ENCODE measurements at regions not wholly inside any gene's neighbourhood (a gene's known extent, or its start where the extent isn't known, plus 50 kb on each side); places are given as distances from the start of the nearest gene placed in this dataset.
"Not testable (repeated sequence)": the region's sequence is repeated elsewhere in the genome, so short reads cannot be mapped to it uniquely, and the experiment has no call there.

DNA sequence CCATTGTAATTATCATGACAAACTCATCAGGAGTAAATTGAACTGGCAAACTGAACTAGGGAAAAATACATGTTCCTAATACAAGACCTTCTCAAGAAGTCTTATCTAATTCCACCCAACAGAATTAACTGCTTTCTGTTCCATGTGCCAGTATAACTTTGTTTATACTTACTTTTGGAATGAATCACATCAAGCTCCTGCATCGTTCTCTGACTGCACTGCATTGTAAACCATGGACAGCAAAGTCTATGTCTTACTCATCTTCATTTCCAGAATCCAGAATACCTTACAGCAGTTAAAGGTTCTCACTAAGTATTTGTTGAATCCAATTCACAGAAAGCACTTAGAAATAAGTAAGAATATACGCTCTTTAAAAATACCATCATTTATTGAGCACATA, 102.8 kb downstream of the PLK2 start:
- DNase-seq (ENCODE audit: low spot score) = no peak

DNA sequence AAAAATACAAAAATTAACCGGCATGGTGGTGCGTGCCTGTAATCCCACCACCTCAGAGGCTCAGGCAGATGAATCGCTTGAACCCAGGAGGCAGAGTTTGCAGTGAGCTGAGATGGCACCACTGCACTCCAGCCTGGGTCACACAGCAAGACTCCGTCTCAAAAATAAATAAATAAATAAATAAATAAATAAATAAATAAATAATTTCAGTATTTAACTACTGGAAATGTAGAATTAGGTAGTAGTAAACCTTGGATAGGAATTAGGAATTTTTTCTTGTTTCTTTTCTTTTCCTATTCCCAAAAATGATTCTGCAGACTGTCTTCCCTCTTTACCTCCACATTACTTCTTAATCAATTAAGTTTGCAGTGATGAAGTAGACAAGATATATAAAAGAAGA, 103.2 kb downstream of the PLK2 start:
- DNase-seq (ENCODE audit: low spot score) = no peak

DNA sequence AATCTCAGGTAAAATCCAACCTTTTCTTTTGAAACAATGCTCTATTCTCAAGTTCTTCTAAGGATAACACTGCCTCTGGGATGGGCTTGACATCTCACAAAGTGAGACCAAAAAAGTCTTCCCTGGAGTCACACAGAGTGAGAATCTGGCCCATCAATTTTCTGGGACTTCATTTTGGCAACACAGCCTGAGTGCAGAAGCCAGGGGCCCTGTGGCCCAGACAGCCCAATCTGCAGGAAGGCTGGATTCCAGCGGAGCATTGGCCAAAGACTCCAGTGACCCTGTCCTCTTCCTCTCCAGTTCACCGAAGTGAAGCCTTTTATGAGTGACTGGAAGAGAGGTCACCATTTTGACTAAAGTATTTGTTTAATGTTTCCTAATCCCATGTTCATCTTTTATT, 105.1 kb downstream of the PLK2 start:
- DNase-seq (ENCODE audit: low spot score) = no peak

DNA sequence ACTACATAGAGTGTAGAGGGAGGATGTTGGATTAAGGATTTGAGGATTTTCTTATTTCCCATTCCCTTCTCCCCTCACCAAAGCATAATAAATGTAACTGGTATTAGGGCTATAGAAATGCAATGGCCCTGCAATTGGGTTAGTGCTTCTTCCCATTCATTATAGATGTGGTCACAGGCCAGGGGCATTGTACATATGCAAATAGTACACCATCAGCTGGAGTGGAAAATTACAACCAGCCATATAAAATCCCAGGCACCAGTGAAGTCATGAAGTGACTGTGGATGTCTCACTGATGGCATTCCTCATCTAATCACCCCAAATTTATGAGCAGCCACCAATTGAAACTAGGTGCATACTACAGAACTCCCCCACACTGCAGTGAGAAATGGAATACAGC, 105.9 kb downstream of the PLK2 start:
- DNase-seq (ENCODE audit: low spot score) = no peak

DNA sequence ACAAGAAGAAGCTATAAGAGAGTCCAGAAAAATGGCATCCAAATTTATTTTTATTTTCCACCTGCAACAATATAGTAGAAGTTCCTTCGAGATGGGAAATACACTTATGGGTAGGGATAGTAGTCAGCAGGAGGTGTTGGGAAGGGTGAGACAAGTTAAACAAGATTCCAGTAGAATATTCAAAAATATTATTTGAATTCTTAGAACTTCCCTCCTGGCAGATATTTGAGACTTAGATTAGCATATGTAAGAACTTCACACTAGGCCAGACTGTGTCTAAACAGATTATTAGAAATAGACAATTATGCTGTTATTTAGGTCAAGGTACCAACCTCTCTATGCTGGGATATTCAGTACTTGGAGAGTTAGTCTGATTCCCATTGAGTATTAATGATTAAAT, 108.7 kb downstream of the PLK2 start:
- no peak for DNase-seq (ENCODE audit: low spot score)

DNA sequence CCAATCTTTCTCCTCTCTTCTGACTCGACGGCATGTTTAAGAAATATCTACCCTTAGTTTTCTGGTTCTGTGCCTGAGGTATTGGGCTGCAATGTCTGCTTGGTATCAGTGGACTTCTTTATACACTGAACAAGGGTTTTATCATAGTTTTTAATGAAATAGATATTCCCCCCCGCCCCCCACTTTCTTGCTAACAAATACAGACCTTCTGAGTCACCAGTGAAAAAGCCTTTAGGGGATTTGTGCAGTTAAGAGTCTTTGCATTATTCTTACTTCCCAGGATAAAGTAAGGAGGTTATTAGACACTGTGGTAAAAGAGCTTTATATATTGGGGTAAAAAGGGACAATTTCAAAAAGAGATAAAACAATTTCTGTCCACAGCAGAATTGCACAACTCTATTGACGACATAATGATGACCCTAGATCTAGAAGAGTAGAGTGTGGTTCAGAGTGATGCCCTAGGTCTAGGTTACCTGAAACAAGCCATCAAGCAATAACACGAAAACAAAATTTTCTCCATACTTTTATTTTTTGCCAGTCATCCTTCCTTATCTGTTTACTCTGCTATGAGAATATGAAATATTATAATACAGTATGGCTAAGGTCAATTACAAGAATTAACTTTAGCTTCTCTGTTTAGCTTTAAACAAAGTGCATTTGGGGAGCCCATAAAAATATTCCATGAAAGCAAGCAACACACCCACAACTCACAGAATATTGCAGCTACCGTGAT, 110.7 kb downstream of the PLK2 start:
- DNase-seq (ENCODE audit: low spot score) = no peak

DNA sequence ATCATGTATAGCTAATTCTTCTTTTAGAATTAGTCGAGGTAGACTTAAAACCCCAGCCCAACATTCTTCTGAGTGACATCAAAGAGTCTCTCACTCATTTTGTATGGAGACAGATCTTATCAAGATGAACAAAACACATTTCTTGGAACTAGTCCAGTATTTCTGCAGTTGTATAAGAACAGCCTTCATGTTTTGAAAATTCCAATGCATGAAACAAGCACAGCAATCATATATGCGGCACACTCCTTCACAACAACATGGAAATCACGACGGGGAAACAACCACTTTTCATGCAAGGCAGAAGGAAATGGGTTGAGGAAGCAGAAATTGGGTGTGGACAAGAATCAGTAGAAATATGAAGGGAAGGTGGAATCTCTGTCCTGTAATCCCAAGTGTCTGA, 113.8 kb downstream of the PLK2 start:
- no peak for DNase-seq (ENCODE audit: low spot score)

DNA sequence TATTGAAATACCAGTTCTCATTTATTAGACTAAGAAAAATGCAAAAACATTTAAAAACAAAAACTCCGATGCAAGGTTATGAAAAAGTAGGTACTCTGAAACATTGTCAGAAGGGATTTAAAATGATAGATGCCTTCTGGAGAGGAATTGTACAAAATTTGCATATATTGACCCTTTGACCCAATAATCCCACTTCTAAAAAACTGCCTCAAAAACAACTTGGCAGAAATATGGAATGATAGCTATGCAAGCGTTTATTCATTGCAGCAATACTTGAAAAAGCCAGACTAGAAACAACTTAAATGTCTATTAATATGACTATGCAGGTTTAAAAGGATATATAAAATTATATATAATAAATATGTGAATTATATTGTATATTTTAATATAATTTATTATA, 118.4 kb downstream of the PLK2 start:
- DNase-seq (ENCODE audit: low spot score) = no peak

DNA sequence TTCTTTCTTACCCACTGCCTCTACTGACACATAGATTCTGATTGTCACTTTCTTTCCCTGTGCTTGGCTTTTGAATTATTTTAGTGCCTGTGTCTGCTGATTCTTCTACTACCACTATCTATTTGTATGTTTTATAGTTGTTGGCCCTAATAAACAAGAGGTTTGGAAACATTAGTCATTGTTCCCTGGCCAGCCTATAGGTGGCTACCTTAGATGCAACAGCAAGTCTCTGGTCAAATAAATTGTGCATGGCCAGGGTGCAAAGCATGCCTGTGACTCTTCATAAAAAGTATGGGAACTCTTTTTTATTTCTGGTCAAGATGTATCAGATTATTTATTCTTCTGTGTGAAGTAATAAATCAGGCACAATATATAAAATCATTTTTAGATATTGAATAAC, 124.4 kb downstream of the PLK2 start:
- no peak for DNase-seq (ENCODE audit: low spot score)

DNA sequence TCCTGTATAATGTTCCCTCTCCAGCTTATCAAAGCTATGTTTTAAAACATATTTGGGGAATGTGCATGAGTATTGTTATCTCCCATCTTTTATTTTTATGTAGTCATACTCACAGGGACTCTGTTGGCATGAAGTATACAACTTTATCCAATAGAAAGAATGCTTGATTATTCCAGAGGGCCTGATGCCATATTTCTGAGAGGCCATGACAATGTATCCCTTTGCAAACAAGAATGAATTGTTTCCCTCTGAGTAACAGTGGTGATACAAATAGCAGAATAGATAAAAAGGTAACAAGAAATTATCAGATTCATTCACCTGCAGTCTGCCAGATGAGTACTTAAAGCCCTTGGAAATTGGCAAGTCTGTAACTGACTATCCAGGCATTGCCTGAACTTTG, 125.9 kb downstream of the PLK2 start:
- no peak for DNase-seq (ENCODE audit: low spot score)

DNA sequence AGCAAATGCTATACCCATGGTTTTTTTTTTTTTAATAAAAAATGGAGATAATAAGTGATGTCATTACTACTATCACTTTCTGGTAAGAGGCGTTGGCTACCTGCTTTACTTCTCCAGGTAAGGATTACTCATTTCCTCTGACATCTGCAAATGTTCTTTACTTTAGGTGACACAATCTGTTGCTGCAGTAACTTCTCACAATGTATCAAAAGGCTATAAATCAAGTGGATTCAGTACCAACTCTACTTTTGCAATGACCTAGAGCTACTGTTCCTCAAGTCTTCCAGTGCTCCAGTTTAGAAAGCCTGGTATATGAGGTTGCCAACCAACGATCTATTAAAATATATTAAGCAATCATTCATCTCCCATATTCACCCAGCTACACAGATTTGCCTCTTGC, 129.1 kb downstream of the PLK2 start:
- DNase-seq (ENCODE audit: low spot score) = no peak

DNA sequence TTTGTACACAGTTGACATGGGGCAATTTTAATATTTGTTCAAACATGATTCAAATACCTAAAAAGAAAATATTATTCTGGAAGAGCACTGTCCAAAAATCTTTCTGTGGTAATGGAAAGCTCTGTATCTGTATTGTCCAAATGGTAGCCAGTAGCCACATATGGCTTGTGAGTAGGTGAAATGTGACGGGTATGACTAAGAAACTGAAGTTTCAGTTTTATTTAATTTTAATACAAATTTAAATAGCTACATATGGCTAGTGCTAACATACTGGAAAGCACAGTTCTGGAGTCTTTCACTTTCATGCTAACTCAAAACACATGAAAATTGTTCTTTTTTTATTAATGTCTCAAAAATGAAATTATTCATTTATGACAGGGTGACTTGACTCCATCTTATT, 132.6 kb downstream of the PLK2 start:
- no peak for DNase-seq (ENCODE audit: low spot score)

DNA sequence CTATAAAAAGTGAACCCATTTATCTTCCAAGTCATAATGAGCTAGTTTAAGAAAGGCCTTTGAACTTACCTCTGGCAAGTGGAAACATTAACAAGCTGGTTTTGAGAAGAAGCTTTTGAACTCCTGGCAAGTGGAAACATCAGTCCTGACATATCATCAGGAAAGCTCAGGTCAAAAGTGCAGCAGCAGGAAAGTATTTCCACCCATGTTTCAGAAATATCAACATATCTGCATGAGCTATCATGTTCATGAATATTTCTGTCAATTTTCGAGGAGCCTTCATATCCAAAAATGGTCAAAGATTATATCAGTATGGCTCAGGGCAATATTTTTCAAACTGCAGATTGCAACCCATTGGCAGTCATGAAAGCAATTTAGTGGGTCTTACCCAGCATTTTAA, 133.9 kb downstream of the PLK2 start:
- no peak for DNase-seq (ENCODE audit: low spot score)

DNA sequence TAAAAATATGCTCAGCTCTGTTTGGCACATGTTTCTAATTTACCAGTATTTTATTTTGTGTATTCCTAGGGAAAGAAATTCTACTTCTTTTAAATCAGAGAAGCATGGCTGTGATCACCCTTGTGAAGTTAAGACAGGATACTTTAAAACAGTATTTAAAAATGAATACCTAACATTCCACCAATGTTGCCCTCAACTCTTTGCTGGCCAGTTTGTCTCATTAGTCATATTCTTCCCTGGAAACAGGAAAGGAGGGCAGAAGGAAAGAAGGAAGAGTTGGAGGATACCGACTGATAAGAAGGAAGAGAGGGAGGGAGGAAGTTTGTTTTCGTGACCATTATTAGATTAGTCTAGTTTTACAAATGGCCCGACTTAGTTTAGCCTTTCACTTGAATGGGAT, 137.4 kb downstream of the PLK2 start:
- DNase-seq (ENCODE audit: low spot score) = no peak

DNA sequence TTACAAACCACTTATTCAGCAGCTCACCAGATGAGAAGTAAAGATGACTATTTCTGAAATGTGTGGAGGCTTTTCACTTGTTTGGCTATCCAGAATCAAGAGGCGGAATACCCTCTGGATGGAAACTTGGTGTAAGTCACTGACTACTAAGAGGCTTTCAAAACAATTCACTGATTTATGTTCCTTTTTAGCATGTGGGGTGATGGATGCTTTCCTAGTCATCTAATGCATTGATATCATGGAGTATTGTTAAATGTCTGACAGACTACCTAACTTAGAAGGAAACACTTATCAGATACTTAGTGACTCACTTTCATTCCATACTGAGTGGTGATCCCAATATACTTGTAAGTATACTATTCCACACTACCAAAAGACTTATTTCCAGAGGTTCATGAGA, 141.4 kb downstream of the PLK2 start:
- no peak for DNase-seq (ENCODE audit: low spot score)

DNA sequence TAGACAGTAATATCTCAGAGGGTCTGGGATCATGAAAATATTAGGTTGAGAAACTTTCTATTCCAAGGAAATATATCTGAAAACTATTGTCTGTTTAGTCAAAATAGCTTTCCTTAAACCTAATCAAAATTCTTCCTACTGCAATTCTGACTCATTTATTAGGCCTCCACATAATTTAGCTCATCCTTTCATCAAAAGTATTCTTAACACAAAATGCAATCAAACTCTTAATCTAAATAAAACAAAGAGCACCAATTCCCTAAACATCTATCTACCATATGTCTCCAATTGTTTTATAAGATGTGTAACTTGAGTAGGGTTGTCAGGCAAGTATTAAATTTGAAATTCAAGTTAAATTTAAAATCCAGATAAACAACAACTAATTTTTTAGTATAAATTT, 142.1 kb downstream of the PLK2 start:
- DNase-seq (ENCODE audit: low spot score) = no peak

DNA sequence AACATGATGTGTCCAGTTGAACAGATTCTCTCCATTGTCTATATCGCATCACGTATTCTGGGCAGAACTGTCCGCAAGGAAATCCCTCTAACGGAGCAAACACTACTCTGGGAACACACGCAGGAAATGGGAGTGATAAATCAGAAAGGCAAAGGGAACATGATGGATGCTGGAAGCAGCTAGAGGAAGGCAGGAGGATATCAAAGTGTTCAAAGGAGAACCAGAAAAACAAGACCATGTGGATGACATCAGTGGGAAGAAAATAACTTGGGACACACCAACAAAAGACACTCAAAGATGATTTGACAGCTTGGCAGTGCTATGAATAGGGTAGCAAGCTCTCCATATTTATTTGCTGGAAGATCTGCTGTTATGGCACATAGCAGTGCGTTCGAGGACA, 142.9 kb downstream of the PLK2 start:
- no peak for DNase-seq (ENCODE audit: low spot score)

DNA sequence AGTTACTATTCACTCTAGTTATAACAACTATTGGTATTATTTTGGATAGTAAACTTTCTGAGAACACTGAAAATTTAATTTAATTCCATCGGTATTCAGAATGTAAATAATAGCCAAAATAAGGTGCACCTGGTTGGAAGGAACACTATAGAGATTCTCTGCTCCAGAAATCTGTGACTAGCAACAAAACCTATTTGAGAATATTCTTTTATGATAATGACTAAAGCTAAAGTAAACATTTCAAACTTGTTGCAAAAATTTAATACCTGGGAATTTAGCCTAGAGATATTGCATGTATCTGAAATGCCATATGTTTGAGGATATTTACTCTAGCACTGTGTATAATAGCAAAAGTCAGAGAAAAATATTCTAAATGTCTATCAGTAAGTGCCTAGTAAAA, 144.1 kb downstream of the PLK2 start:
- no peak for DNase-seq (ENCODE audit: low spot score)

DNA sequence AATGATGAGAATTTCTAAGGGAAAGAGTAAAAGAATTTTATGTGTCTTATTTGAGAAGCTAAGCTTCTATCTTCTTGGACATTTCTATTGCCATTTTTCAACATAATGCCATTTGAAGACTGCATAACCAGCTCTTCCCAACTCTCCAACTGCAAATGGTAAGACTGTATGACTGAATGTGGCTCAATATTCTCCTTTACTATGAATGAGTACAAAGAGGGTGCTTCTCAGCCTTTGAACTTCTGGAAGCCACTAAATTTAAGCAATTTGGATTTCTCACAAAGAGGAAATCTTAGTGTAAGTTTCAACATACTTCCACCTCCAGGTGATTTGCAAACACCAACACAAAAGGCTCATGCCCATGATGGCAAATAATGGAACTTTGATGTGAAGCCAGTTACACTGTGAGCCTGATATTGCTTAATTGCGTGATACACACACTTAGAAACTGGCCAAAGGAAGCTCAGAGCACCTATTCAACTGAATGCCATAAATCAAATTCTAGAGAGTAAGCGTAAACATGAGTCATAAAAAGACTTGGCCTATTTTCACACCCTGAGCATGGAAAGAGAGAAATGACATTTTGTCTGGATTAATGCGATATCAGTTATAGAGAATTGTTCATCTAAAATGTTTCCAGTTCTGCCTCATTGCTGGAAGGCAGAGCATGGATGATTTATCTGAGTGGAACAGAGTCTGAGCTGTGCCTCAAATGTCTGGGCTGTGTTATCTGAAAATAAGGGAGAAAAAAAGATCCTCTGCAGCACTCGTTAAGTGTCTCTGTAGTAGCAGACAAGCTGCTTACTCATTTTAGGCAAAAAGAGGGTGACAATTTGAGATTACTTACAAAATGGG, 145.3 kb downstream of the PLK2 start:
- no peak for DNase-seq (ENCODE audit: low spot score)

DNA sequence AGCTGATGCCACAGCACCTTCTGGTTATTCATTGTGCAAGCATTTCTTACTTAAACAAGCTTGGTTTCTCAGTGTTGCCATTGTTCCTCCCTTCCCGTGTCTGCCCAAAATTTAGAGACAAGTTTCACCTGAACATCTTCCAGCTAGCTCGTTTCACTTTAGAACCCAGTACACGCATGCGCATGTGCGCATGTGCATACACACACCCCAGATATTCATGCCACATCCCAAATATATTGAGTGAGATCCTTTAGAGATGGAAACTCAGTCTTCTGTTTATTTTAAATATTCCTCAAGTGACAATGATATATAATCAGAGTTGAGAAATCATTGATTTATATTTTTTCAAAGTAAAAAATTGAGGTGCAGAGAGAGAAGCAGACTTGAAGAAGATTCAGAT, 147.6 kb downstream of the PLK2 start:
- no peak for DNase-seq (ENCODE audit: low spot score)

DNA sequence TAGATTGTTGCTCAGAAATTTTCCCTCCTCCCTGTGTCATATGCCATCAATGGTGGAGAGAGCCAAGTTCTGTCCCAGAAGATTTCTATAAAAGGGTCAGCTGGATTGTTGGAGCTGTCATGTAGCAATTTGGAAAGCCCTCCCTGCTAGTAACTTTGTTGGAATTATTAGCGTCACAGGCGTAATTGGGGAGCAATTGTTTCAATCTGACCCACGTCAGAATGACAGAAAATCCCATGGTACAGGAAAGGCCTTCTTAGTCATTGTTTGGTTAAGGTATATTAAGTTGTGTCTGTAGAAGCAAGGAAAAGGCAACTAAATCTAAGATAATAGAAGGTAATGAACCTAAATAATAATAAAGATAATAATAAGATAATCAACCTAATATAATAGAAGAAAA, 148.4 kb downstream of the PLK2 start:
- no peak for DNase-seq (ENCODE audit: low spot score)

DNA sequence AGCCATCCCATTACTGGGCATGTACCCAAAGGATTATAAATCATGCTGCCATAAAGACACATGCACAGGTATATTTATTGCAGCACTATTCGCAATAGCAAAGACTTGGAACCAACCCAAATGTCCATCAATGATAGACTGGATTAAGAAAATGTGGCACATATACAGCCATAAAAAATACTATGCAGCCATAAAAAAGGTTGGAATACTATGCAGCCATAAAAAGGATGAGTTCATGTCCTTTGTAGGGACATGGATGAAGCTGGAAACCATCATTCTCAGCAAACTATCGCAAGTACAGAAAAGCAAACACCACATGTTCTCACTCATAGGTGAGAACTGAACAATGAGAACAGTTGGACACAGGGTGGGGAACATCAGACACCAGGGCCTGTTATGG, 151.5 kb downstream of the PLK2 start:
- not testable (repeated sequence) for DNase-seq (ENCODE audit: low spot score)

DNA sequence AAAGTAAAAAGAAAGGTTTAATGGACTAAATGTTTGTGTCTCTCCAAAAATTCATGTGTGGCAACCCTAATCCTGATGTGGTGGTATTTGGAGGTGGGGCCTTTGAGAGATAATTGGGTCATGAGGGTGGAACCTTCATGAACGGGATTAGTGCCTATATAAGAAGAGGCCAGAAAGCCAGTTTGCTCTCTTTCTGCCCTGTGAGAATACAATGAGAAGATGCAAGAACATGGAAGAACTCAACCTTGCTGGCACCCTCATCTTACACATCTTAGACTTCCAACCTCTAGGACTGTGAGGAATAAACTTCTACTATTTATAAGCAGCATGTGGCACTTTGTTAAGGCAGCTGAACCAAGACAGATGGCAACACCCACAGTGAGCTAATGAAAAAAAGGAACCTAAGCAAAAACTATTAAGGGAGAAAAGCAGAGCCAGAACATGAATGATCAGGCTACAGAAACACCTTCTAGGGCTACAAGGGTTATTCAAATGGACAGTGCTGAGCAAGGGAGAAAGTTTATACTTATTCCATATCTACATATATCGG, 159.5 kb downstream of the PLK2 start:
- no peak for DNase-seq (ENCODE audit: low spot score)

DNA sequence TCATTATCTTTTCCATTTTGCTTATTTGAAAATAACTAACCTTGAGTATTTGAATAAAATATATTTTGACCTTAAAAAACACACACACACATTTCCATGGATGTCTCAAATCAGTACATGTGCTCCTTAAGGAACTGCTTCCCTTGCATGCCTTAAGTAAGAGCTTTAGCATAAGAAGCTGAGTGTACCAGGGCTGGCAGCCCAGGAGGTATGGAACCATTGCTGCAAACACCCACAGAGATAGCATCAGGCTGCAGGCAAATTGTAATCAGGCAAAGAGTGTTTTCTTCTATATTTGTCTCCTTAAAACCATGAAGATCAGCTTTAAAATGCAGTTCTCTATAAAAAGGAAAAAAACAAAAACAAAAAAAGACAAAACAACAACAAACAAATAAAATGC, 160.6 kb downstream of the PLK2 start:
- DNase-seq (ENCODE audit: low spot score) = no peak
